T-helper 2 cell treated with Interferon-gamma antibody and Interleukin-4, amounts not matched to agents 5 μg/mL and 100 μg/mL, for 36 hours (primary cell): ENCODE measurements at regions not wholly inside any gene's neighbourhood (a gene's known extent, or its start where the extent isn't known, plus 50 kb on each side); places are given as distances from the start of the nearest gene placed in this dataset.

Experiments
- DNase-seq: peaks from one replicate; pipeline ENCODE4 v3.0.0; 2021; ENCODE audit warnings: low spot score
- H3K27ac Mint-ChIP-seq: one replicate; pipeline ENCODE4 v1.8.0; 2021; ENCODE audit warnings: mild to moderate bottlenecking, mixed read lengths
- H3K27me3 Mint-ChIP-seq: one replicate; pipeline ENCODE4 v1.8.0; 2021; ENCODE audit warnings: low read depth, mixed read lengths
- H3K36me3 Mint-ChIP-seq: one replicate; pipeline ENCODE4 v1.8.0; 2021; ENCODE audit warnings: low read depth, mixed read lengths
- H3K4me1 Mint-ChIP-seq: one replicate; pipeline ENCODE4 v1.8.0; 2021; ENCODE audit warnings: low read depth, mixed read lengths
- H3K4me3 Mint-ChIP-seq: one replicate; pipeline ENCODE4 v1.8.0; 2022; ENCODE audit warnings: mild to moderate bottlenecking, moderate library complexity, mixed read lengths
- H3K9me3 Mint-ChIP-seq: one replicate; pipeline ENCODE4 v1.8.0; 2021; ENCODE audit warnings: mixed read lengths

GRCh38 chr10:35739998-35740397, 97.9 kb upstream of the FZD8 start:
- Mint-ChIP-seq H3K27me3 (no peaks in the 10 kb centered on the region), H3K4me1 (no peaks in the 10 kb centered on the region), H3K9me3 (no peaks in the 10 kb centered on the region), H3K36me3 (no peaks in the 10 kb centered on the region), H3K27ac (no peak overlapping the region), H3K4me3 (no peak overlapping the region)
- no peak for DNase-seq

- no peaks in the 10 kb centered on the region for H3K4me1 Mint-ChIP-seq
- no peaks in the 10 kb centered on the region for H3K27me3 Mint-ChIP-seq
- no peak for DNase-seq
- H3K36me3 Mint-ChIP-seq: no peaks in the 10 kb centered on the region
- no peaks in the 10 kb centered on the region for H3K9me3 Mint-ChIP-seq
- no peak overlapping the region for H3K27ac Mint-ChIP-seq
- H3K4me3 Mint-ChIP-seq: no peak overlapping the region
Observed at GRCh38 chr10:35735412-35735811, 93.3 kb upstream of the FZD8 start.

DNA sequence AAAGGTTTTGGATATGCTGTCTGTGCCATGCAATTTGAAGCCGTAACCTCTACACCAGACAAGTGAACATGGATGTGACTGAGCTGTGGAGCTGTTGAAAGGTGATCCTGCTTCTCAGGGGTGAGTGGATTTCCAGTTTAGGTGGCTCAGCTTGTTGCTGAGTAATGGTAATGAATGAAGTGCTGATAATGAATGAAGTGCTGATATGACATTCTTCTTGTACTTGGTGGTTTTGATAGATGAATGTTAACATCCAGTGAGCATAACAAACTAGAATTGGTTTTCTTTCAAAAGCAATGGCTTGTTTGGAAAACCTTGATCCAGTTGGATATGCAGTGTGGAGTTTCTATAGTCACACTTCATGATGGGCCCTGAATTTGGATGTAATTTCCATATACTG, 89.7 kb upstream of the FZD8 start:
- Mint-ChIP-seq H3K36me3 (no peaks in the 10 kb centered on the region), H3K27ac (no peak overlapping the region), H3K4me1 (no peaks in the 10 kb centered on the region)

GRCh38 chr10:35728341-35728740, 86.2 kb upstream of the FZD8 start:
- H3K27ac Mint-ChIP-seq: no peak overlapping the region
- no peaks in the 10 kb centered on the region for H3K27me3 Mint-ChIP-seq
- H3K36me3 Mint-ChIP-seq: no peaks in the 10 kb centered on the region
- DNase-seq: no peak
- H3K4me3 Mint-ChIP-seq: no peak overlapping the region
- H3K4me1 Mint-ChIP-seq: no peaks in the 10 kb centered on the region
- H3K9me3 Mint-ChIP-seq: no peaks in the 10 kb centered on the region

More for the DNA sequence above, 89.7 kb upstream of the FZD8 start:
- H3K9me3 Mint-ChIP-seq: no peaks in the 10 kb centered on the region
- H3K27me3 Mint-ChIP-seq: no peaks in the 10 kb centered on the region
- H3K4me3 Mint-ChIP-seq: no peak overlapping the region
- DNase-seq: no peak

DNA sequence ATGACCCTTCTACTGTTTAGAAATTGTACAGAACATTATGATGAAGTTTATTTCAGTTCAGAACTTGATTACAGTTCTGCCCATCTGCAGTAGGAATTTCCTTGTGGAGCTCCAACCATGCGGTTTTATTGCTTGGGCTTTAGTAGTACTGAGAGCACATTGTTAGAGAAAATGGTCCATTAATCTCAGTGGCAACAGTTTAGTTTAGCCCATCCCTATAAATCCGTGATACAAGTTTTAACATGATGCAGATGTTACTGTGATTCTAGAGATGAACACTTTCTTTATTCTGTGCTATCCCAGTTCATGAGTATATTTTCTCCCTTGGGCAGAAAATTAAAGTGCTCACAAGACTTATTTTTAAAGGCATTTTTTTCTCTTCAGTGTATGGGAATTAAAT, 84.8 kb upstream of the FZD8 start:
- Mint-ChIP-seq H3K4me3 (no peak overlapping the region), H3K9me3 (no peaks in the 10 kb centered on the region), H3K27me3 (no peaks in the 10 kb centered on the region), H3K27ac (no peak overlapping the region), H3K4me1 (no peaks in the 10 kb centered on the region), H3K36me3 (no peaks in the 10 kb centered on the region)
- DNase-seq: no peak

GRCh38 chr10:35723992-35724391, 81.9 kb upstream of the FZD8 start:
- H3K27ac Mint-ChIP-seq: no peak overlapping the region
- no peaks in the 10 kb centered on the region for H3K9me3 Mint-ChIP-seq
- no peaks in the 10 kb centered on the region for H3K27me3 Mint-ChIP-seq
- no peak overlapping the region for H3K4me3 Mint-ChIP-seq
- no peaks in the 10 kb centered on the region for H3K36me3 Mint-ChIP-seq
- no peaks in the 10 kb centered on the region for H3K4me1 Mint-ChIP-seq
- no peak for DNase-seq

DNA sequence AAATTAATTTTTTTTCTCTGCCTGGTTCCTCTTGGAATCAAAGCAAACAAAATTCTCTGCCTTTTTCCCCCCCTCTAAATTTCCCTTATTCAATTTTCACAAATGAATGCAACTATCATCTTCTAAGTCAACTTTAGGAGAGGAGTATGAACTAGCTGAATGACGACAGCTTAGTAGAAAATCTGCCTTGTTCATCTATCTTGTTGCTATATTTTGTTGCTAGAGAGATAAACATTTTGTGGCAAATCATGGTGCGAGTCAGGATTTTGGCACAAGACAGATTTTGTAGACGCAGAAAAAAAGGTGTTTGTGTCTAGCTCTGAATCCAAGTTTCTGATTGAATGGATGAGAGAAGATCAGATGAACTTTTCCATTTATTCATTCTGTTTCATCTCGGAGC, 81.0 kb upstream of the FZD8 start:
- Mint-ChIP-seq H3K27me3 (no peaks in the 10 kb centered on the region), H3K9me3 (no peaks in the 10 kb centered on the region), H3K4me3 (no peak overlapping the region), H3K36me3 (no peaks in the 10 kb centered on the region), H3K4me1 (no peaks in the 10 kb centered on the region), H3K27ac (no peak overlapping the region)
- DNase-seq: no peak

DNA sequence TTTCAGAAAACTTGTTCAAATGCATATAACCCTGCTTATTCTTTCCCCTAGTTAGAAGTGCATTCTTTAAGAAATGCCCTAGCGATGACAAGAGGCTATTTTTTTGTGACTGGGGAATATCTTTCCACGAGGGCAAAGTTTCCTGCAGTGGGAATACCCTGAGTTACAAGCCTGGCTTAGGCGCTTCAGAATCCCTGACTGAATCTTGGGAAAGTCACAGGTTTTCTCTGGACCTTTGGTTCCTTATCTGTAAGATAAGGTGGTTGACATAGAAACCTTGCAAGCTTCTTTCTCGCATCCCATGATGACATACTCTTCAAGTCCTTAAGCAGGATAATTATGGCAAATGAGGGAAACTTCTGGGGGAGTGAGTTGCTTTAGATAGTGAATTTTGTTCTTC, 80.5 kb upstream of the FZD8 start:
- H3K9me3 Mint-ChIP-seq: no peaks in the 10 kb centered on the region
- no peaks in the 10 kb centered on the region for H3K27me3 Mint-ChIP-seq
- H3K36me3 Mint-ChIP-seq: no peaks in the 10 kb centered on the region
- no peak for DNase-seq
- no peak overlapping the region for H3K4me3 Mint-ChIP-seq
- no peak overlapping the region for H3K27ac Mint-ChIP-seq
- H3K4me1 Mint-ChIP-seq: no peaks in the 10 kb centered on the region

GRCh38 chr10:35722226-35722625, 80.1 kb upstream of the FZD8 start:
- H3K4me1 Mint-ChIP-seq: no peaks in the 10 kb centered on the region
- no peaks in the 10 kb centered on the region for H3K9me3 Mint-ChIP-seq
- H3K36me3 Mint-ChIP-seq: no peaks in the 10 kb centered on the region
- DNase-seq: no peak
- H3K27me3 Mint-ChIP-seq: no peaks in the 10 kb centered on the region
- no peak overlapping the region for H3K4me3 Mint-ChIP-seq
- no peak overlapping the region for H3K27ac Mint-ChIP-seq

- H3K27ac Mint-ChIP-seq: no peak overlapping the region
- no peaks in the 10 kb centered on the region for H3K9me3 Mint-ChIP-seq
- no peaks in the 10 kb centered on the region for H3K27me3 Mint-ChIP-seq
- H3K36me3 Mint-ChIP-seq: no peaks in the 10 kb centered on the region
- H3K4me3 Mint-ChIP-seq: no peak overlapping the region
- H3K4me1 Mint-ChIP-seq: no peaks in the 10 kb centered on the region
- DNase-seq: no peak
Observed at GRCh38 chr10:35720366-35720765, 78.3 kb upstream of the FZD8 start.

DNA sequence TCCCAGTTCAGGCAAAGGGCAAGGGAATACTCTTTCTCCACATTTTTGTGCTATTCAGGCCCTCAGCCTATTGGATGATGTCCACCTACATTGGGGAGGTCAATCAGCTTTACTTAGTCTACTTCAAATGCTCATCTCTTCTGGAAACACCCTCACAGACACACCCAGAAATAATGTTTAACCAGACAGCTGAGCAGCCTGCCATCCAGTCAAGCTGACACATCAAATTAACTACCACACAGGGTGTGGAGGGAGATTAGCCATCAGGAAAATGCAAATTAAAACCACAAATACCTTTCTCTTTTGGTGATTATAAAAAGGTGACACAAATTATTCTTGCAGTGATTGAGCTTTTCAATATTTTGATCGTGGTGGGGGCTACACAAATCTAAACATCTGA, 74.7 kb upstream of the FZD8 start:
- no peaks in the 10 kb centered on the region for H3K4me1 Mint-ChIP-seq
- no peaks in the 10 kb centered on the region for H3K9me3 Mint-ChIP-seq
- no peaks in the 10 kb centered on the region for H3K36me3 Mint-ChIP-seq
- no peak overlapping the region for H3K27ac Mint-ChIP-seq
- no peak for DNase-seq
- H3K4me3 Mint-ChIP-seq: no peak overlapping the region
- H3K27me3 Mint-ChIP-seq: no peaks in the 10 kb centered on the region

- H3K9me3 Mint-ChIP-seq: no peaks in the 10 kb centered on the region
- no peak overlapping the region for H3K27ac Mint-ChIP-seq
- no peak for DNase-seq
- no peaks in the 10 kb centered on the region for H3K36me3 Mint-ChIP-seq
- H3K4me3 Mint-ChIP-seq: no peak overlapping the region
- no peaks in the 10 kb centered on the region for H3K4me1 Mint-ChIP-seq
- no peaks in the 10 kb centered on the region for H3K27me3 Mint-ChIP-seq
Observed at GRCh38 chr10:35712486-35712885, 70.4 kb upstream of the FZD8 start.

- Mint-ChIP-seq H3K36me3 (no peaks in the 10 kb centered on the region), H3K4me3 (no peak overlapping the region), H3K4me1 (no peaks in the 10 kb centered on the region), H3K9me3 (no peaks in the 10 kb centered on the region), H3K27me3 (no peaks in the 10 kb centered on the region), H3K27ac (no peak overlapping the region)
- no peak for DNase-seq
Observed at GRCh38 chr10:35711615-35712411, 69.7 kb upstream of the FZD8 start.

GRCh38 chr10:35707642-35708425, 65.7 kb upstream of the FZD8 start:
- Mint-ChIP-seq H3K27me3 (no peaks in the 10 kb centered on the region), H3K4me3 (no peak overlapping the region), H3K4me1 (no peaks in the 10 kb centered on the region), H3K27ac (no peak overlapping the region), H3K9me3 (no peaks in the 10 kb centered on the region), H3K36me3 (no peaks in the 10 kb centered on the region)
- DNase-seq: no peak
